GM12872 (cell line): ENCODE measurements at regions not wholly inside any gene's neighbourhood (a gene's known extent, or its start where the extent isn't known, plus 50 kb on each side); places are given as distances from the start of the nearest gene placed in this dataset.

Experiments
- CTCF ChIP-seq: IDR thresholded peaks from 3 replicates; pipeline ENCODE4 v1.5.1; 2011; ENCODE audit warnings: low read depth, mild to moderate bottlenecking, low read length, moderate library complexity; ENCODE audit not compliant: insufficient read depth

- TF ChIP-seq CTCF = no peak
These were observed 725.1 kb downstream of the SORCS1 start for GRCh38 chr10:106439366-106439765.

- TF ChIP-seq CTCF = no peak
These were observed 726.1 kb downstream of the SORCS1 start for GRCh38 chr10:106438386-106438785.

GRCh38 chr10:106436123-106436715 lies 728.3 kb downstream of the SORCS1 start:
- no peak for TF ChIP-seq CTCF

- no peak for TF ChIP-seq CTCF
These were observed 729.4 kb downstream of the SORCS1 start for GRCh38 chr10:106435081-106435480.

GRCh38 chr10:106424981-106425380 lies 739.5 kb downstream of the SORCS1 start:
- no peak for TF ChIP-seq CTCF

- no peak for TF ChIP-seq CTCF
These were observed 740.5 kb downstream of the SORCS1 start for GRCh38 chr10:106424054-106424453.

GRCh38 chr10:106410331-106410730 lies 754.2 kb downstream of the SORCS1 start:
- TF ChIP-seq CTCF = no peak
